GM21447 (cell line): ENCODE measurements at regions not wholly inside any gene's neighbourhood (a gene's known extent, or its start where the extent isn't known, plus 50 kb on each side); places are given as distances from the start of the nearest gene placed in this dataset.

Experiments used
- ATAC-seq: cut with Tn5 transposase; IDR thresholded peaks from one replicate; pipeline ENCODE4 v1.9.1; 2021; ENCODE audit not compliant: unreplicated experiment

DNA sequence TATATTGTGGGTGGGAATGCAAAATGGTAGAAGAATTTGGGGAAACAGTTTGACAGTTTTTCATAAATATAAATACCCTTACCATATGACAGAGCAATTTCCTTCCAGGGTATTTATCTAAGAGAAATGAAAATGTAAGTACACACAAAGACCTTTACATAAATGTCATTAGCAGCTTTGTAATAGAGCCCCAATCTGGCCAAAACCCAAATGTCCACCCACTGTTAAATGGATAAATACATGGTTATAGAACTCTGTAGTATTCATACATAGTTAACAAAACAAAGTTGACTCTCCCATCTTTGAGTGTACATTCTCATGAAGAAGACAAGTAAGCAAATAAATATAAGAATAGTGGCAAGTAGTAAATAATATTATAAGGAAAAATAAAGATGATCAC is 514.8 kb upstream of the NOX3 start:
- no peak for ATAC-seq

DNA sequence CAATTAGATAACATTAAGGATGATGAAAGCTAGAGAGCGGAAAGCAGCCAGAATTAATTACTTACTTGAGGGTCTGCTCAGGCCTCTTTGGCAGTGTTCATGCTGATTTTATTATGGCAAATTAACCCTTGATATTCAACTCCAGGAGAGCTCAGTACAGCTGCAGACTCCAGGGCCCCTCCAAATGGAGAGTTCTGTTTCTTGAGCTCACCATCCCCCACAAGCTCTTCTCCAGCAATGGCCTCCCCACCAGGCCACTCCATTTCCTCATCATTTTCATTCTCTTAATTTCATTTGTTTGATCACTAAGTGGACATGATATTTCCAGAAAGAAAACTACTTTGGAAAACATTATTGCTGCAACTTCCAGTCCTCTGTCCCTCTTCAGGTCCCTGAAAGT is 513.3 kb upstream of the NOX3 start:
- ATAC-seq, result no peak

DNA sequence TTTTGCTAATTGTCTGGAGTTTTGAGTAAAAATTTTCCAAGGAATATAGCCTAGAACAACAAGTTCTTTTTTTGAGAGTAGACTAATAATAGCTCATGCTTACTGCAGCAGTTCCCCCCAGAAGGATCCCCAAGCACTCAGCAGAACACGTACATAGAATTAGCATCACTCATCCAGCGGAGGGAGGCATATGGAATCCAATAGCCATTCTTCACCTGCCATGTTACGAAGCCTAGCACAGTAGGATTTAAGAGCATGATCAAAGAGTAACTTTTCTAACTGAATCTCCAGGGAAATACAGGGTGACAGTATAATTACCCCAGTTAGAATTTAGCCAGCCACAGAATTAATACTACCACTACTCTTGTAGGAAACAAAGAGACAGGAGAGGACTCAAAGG is 511.7 kb upstream of the NOX3 start:
- no peak for ATAC-seq

DNA sequence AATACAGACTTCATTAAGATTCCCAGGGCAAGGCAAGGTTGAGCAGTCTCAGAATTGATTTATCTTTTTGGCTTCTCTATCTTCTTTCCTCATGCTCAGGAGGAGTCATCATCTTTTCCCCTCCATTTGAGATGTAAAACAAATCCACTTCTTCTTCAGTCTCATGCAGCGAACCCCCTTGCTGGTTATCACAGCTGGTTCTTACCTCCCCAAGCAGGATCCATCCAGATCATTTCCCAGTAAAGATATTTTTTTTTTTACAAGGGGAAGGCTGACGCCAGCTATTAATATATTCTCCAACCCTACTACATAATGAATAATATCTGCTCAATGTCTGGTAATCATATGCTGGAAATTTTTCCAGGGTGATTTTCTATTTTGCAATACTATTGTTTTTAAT is 508.9 kb upstream of the NOX3 start:
- no peak for ATAC-seq

DNA sequence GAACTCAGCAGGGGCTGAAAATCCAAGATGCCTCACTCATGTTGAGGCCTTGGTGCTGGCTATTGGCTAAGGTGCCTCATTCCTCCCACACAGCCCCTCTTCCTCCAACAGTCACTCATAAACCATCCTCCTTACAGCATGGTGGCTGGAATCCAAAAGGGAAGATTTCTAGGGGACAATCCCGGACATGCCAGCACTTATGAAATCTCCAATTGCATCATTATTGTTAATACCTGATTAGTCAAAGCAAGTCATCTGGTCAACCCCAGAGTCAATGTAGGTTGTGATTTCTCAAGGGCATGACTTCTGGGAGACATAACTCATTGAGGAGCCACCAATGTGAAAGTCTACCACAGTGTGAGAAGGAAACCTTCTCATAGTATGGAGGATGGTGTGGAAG is 506.6 kb upstream of the NOX3 start:
- no peak for ATAC-seq

DNA sequence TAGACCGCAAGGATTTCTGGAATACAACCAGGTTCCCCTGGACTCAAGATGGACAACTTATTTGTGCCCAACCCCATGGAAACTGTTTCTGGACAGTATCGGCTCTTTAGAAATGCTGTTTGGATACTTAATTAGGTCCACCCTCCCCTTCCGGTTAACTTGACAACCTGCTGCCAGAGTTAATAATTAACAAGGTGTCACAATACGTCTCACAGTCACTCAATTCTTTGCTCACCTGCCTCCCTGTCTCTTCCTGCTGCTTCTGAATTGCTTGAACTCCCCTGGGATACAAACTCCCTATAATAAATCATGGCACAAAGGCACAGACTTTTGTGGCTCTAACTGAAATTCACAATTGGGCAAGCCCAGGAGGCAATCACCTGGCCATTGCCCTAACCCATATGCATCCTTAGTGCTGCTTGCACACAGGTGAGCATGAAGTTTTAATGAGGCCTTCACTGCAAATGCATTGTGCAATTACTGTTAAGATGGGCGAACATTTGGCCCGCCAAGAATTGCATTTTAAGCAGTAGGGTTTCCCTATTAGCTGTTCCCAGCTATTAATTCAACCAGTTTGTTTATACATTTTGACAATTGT is 504.4 kb upstream of the NOX3 start:
- no peak for ATAC-seq

DNA sequence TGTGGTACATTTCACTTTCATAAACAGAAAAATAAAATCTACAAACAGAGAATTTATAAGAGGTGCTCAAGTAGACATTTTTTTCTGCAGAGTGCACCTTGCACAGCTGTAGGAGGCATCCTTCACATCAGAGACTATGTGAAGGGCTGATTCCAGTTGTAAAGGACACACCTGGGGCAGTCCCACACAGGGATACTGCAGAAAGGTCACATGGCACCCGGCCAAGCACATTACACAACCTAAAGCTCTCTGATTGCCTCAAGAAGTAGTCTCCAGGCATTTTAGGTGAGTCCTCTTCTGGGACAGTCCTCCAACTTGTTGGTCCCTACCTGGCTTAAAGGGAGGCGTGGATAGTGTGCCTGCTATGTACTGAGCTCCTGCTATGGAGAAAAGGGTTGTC is 502.9 kb upstream of the NOX3 start:
- no peak for ATAC-seq

DNA sequence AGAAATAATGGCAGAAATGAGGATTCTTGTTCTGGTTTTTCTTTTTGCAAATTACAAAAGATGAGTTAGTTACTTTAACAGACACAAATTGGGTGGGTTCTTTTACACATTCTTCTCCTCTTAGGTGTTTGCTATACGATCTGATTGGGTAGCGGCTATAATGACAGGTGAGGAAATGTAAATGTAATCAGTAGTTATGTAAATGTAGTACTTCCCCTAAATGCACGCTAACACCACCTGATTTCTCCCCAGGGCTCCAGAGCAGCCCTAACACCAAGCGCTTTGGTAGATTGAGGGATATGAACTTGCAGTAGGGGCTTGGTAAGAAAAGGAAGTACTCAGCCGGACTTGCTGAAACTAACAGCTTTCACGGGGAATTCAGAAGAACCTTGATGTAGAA is 499.4 kb upstream of the NOX3 start:
- no peak for ATAC-seq

DNA sequence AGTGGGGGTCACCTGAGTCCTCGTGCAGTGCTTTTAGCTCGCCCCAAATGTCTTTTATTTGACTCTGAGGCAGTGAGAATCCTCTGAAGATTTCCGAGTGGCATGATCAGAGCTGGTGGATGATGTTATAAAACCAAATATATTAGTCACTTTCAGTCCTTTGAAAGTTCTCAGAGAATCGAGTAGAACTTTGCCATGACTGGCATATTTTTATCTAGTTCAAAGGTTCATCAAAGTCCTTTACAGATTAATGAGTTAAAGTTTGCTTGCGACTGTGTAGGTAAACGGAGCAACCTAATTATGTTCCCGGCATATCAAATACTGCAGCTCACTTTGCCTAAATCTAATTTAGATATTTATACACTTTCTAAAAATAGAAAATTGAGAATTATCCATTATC is 498.5 kb upstream of the NOX3 start:
- ATAC-seq, result no peak

DNA sequence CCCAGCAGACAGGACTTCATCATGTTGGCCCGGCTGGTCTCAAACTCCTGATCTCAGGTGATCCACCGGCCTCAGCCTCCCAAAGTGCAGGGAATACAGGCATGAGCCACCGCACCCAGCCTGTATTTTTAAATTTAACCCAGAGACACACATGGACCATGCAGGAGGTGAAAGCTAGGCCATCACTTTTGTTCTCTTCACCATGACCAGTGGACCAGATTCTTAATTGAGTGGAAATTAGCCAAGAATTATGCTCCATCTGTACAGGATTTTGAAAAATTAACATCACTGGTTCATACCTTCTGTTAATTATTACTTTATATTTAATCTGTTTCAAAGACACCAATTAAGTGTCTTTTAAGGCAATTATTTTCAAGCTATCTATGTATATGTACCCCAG is 493.6 kb upstream of the NOX3 start:
- no peak for ATAC-seq

DNA sequence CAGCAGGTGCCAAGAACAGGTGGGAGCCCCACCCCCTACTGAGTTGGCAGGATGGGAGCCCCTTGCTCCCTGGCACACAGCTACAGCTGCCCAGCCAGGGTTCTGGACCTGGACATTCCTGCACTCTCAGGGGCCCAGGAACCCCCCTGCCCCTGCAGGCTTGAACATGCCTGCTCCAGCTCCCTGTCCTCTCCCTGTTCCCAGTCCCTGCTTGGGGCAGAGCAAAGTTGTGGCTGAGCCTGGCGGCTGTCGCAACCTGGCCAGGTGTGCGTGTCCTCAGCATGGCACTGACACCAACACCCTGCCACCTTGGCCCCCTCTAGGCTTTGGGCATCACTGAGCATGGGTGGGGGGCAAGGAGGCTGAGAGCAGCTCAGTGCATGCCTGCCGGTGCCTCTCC is 491.2 kb upstream of the NOX3 start:
- ATAC-seq, result no peak

DNA sequence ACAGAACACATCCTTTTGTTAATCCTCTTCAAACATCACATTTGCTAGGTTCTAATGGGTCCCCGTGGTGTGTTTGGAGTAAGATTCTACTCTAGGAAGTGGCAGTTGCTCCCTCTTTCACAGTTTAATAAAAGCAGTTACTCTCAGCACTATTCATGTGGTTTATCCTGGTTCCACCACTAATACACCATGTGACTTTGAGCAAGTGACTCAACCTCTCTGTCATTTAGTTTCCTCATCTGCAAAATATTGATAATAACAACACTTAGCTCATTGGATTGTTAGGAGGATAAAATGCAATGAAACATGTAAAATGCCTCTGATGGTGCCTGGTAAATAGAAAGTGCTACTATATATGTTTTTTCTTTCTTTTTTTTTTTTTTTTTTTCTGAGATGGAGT is 488.0 kb upstream of the NOX3 start:
- ATAC-seq, result no peak

DNA sequence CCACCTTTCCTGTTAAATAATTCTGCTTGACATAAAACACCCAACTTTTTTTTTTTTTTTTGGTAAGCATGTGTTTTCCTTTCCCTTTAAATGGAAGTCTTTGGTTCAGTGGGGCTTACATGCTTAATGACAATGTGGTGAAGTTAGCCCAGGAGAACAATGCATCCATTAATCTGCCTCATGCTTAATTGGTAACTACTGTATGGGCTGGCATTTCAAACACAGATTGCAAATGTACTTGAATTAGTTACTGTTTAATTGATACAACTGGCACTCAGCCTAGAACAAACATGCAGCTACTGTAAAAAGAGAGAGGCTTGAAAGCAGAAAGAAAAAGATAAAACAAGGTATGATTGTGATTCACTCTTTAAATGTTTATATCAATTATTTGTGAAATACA is 483.6 kb upstream of the NOX3 start:
- ATAC-seq, result no peak

DNA sequence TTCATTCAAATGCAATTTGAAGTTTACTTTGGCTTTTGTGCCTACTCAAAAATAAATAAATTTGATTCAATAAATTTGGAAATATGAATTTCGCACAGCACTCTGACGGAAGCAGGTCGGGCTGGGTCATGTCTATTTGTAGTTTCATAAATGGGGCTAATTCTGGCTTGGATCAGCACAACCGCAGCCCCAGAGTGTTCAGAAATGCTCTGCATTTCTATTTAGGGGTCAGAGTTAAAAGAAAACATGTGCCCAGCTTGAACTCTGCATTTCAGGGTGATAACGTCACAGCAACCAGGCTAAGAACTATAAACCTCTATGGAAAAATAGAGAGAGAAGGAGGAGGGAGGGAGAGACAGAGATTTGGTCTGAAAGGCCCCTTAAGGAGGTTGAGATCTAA is 480.9 kb upstream of the NOX3 start:
- ATAC-seq, result no peak

DNA sequence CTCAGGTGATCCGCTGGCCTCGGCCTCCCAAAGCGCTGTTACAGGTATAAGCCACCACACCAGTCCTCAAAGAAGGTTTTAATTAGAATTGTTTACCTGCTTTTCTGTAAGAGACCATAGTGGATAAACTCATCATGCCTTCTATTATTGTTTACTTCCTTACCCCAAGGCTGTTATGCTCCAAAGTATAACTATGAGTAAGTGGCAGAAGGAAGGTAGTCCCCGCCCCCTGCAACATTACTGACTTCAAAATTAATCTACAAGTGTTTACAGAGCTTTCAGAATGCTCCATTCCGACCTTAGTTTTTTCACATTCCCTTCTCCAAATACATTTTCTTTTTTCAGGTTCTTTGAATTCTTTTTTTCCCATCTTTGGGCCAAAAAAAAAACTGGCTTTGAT is 480.5 kb upstream of the NOX3 start:
- ATAC-seq, result no peak

DNA sequence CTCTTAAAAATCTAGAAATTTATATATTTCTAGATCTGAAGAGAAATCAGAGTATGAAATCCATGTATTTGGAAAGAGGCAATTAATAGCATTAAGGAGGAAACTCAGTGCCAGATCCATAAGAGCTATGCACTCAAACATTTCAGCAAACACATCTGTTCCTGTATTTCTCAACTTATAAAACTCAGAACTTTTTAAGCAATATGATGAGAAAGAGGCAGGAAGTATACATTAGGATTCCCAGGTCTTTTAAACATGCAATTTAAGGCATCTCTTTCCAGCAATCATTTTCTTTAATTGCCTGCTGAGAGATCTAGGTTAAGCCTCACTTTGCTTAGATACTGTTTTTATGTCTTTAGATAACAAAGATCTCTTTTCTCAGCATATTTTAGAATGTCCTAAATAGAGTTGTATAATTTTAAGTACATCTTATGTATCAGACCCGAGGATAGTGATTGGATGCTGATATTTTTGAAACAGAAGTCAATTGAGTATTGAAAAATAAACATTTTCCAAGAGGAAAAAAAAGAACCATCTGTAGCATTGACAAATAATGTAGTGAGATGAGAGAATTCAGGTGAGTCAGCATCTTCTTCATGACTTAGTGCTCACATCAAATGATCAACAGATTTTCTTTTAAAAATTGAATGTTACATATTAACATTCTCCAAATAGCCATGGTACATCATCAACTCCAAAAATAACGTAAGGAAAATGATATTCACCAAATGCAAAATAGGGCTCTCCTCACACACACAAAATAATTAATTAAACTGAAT is 461.4 kb upstream of the NOX3 start:
- ATAC-seq, result no peak

DNA sequence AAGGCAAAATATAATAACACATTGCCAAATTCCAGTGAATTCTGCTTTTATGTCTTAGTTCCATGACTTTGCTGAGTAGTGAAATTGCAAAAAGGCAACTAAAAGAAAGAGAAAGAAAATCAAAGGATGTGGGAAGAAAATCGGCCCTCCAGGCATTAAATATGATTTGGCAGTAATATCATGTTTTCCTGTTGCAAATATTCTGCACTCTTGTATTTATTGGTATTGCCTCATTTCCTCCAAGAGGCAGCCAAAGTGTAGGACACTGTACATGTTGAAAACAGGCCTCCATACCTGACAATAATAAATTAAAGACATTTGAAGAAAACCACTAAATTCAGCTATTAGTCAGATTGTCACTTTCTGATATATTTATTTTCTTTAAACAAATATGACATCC is 460.0 kb upstream of the NOX3 start:
- ATAC-seq, result no peak

DNA sequence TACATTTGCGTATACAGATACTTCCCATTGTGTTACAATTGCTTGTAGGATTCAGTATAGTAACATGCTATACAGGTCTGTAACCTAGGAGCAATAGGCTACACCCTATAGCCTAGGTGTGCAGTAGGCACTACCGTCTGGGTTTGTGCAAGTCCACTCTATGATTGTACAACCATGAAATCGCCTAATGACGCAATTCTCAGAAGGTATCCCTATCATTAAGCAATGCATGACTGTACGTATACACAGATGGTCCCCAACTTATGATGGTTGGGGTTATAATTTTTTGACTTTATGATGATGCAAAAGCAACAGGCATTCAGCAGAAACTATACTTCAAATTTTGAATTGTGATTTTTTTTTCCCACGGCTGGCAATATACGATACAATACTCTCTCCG is 458.2 kb upstream of the NOX3 start:
- ATAC-seq, result no peak

DNA sequence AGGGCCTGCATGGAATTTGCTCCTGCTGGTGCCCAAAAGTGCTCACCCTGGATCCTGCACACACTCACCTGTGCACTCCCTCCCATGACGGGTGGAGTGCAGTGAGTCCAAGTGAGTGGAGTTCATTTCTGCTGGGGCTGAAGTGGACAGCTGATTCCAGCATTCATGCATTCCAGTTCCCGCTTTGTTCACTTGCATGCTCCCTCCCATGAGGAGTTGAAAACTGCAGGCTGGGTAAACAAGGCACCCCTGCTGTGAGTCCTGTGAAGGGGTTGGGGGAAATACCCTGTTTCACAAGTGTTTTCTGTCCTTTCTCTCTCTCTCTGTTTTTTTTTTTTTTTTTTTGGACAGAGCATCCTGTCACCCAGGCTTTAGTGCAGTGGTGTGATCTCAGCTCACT is 454.1 kb upstream of the NOX3 start:
- ATAC-seq, result no peak

DNA sequence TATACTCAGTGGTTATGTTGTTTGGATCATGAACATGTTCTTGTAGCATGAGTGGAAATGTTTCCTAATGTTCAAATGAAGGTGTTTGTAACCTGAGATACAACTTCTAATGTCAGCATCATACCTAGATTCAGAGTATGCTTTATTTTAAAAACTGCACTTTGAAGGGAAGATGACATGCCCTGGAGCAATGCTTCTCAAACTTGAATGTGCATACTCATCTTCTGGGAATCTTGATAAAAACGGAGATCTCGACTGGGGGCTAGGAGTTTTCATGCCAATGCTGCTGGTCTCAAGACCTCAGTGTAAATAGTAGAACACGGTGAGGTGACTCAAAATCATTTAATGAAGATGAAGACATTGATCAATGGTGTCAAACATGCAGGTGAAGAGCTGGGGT is 440.0 kb upstream of the NOX3 start:
- ATAC-seq, result no peak

DNA sequence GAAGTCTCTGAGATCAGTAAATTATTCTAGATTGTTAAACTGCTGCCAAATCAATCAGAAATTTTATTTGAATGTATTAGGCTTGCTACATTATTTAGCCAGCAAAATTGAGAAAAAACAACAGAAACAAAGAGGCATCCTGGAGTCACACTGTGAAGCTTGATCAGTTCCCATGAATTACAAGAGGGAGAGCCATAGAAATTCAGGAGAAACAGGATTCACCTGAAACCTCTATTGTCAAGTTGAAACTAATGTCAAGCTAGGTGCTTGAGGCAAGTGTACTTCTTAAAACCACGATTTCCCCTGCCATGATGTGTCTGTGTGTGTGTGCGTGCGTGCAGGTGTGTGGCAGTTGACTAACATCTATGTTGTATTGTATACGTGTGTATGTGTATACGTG is 439.1 kb upstream of the NOX3 start:
- ATAC-seq, result no peak

DNA sequence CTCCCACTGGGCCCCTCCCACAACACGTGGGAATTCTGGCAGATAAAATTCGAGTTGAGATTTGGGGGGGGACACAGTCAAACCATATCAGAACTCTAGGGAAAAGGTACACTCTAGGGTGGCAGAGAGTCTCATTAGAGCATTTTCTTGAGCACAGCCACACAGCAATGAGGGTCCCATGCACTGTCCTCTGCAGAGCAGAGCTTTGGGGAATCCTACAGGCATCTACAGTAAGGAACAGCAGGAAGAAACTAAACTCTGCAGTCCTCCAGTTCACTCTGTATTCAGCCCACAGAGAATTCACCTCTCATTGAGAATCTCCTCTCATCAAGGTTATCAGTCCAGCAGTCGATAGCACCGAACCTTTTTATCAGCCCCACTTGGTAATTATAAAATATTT is 438.6 kb upstream of the NOX3 start:
- ATAC-seq, result no peak

DNA sequence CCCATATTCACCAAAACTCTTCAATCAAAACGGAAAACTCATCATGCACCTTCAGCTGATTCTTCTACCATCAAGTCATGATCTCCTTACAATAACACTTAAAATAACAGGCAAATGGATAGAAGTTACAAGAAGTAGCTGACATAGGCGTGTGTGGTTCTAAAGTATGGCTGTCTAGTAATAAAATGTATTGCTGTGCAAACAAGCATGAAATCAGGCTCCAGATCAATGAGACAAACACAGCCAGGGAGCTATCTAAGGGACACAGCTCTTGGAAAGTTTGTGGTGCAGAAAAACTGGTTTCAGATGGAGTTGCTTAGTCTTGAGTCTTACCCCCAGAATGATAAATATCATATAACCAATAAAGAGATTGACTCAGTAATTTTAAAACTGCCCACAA is 434.8 kb upstream of the NOX3 start:
- ATAC-seq, result no peak
